HFF-Myc (cell line): ENCODE measurements at regions not wholly inside any gene's neighbourhood (a gene's known extent, or its start where the extent isn't known, plus 50 kb on each side); places are given as distances from the start of the nearest gene placed in this dataset.

Source experiments
- DNase-seq: peaks from one replicate; pipeline ENCODE4 v3.0.0-alpha.2; 2011; ENCODE audit warnings: low read depth; ENCODE audit errors: extremely low read depth
- H3K4me3 ChIP-seq: replicated peaks from 2 replicates; pipeline ENCODE4 v1.5.1; 2011; ENCODE audit warnings: low read depth, mild to moderate bottlenecking, control low read depth, low read length
- TF ChIP-seq, protein P1 (sequence below): IDR thresholded peaks from 2 replicates; pipeline ENCODE4 v1.5.1; 2012; ENCODE audit warnings: mild to moderate bottlenecking, low read depth, low read length, control low read depth; ENCODE audit errors: missing control alignments

DNA sequence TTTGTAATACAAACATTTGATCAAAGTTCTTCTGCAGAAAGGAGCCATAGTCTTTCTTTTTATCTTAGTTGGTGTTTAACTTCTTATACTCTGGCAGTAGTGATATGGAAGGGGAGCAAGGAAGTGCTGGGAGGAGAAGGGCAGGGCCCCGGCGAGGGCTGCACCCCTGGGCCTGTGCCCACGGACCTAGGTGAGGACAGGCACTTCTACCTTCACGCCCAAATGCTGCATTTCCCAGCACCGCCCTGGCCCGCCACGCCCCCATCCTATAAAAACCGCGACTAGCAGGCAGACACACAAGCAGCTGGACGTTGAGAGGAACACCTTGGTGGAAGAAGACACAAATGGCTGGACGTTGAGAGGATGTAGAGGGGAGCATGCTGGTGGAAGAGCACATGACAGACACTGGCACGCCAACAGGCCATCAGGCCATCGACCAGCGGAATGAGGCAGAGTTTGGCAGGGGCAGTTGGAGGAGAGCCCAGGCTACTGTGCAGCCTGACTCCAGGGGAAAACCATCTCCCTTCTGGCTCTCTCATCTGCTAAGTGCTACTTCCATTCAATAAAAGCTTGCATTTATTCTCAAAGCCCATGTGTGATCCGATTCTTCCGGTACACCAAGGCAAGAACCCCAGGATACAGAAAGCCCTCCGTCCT, 81.5 kb upstream of the C9orf72 start:
- no peak overlapping the region for H3K4me3 ChIP-seq
- TF ChIP-seq, protein P1, sequence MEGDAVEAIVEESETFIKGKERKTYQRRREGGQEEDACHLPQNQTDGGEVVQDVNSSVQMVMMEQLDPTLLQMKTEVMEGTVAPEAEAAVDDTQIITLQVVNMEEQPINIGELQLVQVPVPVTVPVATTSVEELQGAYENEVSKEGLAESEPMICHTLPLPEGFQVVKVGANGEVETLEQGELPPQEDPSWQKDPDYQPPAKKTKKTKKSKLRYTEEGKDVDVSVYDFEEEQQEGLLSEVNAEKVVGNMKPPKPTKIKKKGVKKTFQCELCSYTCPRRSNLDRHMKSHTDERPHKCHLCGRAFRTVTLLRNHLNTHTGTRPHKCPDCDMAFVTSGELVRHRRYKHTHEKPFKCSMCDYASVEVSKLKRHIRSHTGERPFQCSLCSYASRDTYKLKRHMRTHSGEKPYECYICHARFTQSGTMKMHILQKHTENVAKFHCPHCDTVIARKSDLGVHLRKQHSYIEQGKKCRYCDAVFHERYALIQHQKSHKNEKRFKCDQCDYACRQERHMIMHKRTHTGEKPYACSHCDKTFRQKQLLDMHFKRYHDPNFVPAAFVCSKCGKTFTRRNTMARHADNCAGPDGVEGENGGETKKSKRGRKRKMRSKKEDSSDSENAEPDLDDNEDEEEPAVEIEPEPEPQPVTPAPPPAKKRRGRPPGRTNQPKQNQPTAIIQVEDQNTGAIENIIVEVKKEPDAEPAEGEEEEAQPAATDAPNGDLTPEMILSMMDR, result no peak
- DNase-seq, result no peak

DNA sequence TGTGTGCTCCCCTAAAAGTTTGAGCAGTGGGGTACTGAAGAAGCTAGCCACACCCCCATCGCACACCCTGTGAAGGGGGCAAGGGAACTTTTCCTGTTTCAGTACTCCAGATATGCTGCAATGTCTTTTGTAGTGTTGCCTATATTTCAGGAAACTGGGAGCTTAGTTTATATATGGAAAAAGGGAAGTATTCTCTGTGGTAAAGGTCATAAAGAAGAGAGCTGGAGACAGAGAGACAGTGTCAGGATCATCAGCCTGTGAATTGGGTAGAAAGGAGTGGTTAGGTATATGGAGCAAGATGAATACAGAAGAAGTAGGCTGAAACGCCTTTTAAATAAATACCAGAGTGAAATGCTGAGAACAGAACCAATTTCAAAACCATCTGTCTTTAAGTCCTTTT, 82.2 kb upstream of the C9orf72 start:
- TF ChIP-seq, protein P1, result no peak
- no peak overlapping the region for H3K4me3 ChIP-seq
- DNase-seq, result no peak

DNA sequence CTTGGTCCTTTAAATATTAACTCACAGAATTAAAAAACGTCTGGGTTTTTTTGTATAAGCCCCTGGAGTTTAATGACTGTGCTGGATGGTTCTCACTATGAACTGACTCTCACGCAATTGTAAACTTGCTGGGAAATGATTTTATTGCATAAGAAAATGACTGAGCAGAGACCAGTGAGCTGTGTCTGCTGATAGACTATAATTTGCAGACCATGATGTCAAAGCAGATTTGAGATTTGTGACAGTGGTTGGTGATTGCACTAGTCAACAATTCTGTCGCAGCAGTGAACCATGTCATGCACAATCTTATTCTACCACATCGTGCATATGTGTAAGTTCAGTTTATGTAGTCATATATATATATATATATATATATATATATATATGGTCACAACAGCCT, 85.7 kb upstream of the C9orf72 start:
- TF ChIP-seq, protein P1, result no peak
- no peak overlapping the region for H3K4me3 ChIP-seq
- no peak for DNase-seq

DNA sequence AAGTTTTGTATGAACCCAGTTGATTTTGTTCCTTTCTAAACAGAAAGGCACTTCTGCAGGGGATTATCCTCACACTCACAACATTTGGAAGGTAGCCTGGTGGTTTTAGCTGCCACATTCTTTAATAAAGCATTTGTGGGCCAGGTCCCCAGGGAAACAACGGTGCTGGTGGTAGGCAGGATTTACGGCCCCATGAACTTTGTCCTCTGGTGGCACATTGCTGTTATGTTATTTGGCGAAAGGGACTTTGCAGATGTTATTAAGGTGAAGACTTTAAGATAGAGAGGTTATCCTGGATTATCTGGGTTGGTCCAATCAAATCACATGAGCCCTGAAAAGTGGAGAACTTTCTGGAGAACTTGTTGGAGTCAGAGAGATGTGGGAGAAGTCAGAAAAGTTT, 86.3 kb upstream of the C9orf72 start:
- no peak overlapping the region for H3K4me3 ChIP-seq
- TF ChIP-seq, protein P1, result no peak
- DNase-seq, result no peak

DNA sequence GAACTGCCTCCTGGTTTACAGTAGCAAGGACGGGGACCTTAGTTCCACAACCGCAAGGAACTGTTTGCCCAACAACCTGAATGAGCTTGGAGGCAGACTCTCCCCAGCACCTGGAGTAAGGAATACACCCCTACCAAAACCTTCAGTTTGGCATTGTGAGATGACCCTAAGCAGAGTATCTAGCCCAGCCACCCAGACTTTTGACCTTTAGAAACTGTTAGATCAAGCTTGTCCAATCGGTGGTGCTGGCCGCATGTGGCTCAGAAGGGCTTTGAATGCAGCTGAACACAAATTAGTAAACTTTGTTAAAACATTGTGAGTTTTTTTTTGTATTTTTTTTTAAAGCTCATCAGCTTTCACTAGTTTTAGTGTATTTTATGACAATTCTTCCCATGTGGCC, 86.9 kb upstream of the C9orf72 start:
- H3K4me3 ChIP-seq, result no peak overlapping the region
- TF ChIP-seq, protein P1, result no peak
- DNase-seq, result no peak

DNA sequence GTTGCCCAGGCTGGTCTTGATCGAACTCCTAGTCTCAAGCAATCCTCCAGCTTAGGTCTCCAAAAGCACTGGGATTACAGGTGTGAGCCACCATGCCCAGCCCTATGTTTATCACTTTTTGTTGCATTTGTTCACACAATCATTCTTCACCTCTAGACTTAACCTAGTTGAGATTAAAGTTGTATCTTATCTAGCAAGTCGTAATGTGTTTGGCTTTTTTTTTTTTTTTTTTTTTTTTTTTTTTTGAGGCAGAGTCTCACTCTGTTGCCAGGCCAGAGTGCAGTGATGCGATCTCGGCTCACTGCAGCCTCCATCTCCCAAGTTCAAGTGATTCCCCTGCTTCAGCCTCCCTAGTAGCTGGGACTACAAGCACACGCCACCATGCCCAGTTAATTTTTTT, 90.2 kb upstream of the C9orf72 start:
- H3K4me3 ChIP-seq, result no peak overlapping the region
- DNase-seq, result no peak
- TF ChIP-seq, protein P1, result no peak

DNA sequence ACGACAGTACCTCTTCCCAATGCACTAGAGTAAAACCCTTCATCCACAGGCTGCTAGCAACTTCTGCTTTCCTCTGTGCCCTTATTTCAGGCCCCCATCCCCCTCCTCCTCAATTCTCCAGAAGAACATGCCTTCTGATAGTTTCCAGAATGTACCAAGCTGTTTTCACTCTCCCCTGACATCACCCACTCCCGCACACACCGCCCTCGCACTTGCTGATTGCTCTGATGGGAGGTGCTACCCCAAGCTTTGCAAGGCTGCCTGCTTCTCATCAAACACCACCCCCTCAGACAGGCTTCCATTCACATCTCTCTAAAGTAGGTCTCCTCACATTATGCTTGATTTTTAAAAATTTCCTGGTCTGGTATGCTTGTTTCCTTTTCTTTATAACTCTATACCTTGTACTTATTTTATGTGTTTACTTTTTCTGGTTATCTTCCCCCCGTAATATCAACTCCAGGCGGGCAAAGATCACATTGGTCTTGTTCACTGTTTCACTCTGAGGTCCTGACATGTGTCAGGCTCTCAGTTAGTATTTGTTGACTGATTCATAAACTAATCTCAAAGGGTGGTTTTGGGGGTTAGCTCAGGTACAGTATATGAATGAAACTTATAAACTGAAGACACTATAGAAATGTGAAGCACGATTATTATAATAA, 91.0 kb upstream of the C9orf72 start:
- DNase-seq, result no peak
- TF ChIP-seq, protein P1, result no peak
- no peak overlapping the region for H3K4me3 ChIP-seq
